ENCODE measurements at regions not wholly inside any gene's neighbourhood (a gene's known extent, or its start where the extent isn't known, plus 50 kb on each side); places are given as distances from the start of the nearest gene placed in this dataset.

DNA sequence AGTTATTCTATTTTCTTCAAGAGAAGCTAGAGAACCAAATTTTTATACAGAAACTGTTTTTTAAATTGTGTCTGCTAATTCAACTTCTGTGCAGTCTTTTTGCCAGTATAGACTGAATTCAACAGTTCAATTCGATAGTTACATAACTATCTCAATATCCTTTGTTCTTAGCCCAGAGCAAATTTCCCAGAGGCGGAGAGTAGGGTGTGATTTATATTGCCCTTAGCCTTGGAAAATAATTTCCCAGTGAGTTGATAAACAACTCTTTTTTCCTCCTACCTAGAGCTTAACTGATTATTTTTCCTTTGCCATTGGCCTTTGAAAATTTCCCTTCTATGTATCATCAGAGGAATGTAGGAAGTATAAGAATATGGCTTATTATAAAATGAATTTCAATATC lies 420.5 kb downstream of the NSUN3 start:
- no peak overlapping the region for H4K5ac ChIP-seq (ENCODE audit: insufficient read length, low read depth, low read length)
- CTCF ChIA-PET (ENCODE audit: partially characterized antibody): no interaction called here

More for the DNA sequence above, 420.5 kb downstream of the NSUN3 start:
- Histone ChIP-seq H3K4me2 (ENCODE audit: insufficient read depth in 1 of 2, low read depth in 2 of 2, low read length in 2 of 2) (no peak overlapping the region), H2AFZ (ENCODE audit: low read length) (no peak overlapping the region), H2AK5ac (ENCODE audit: low read depth, low read length) (no peak overlapping the region), H3K23ac (ENCODE audit: insufficient read length) (no peak overlapping the region), H2BK15ac (ENCODE audit: low read length) (no peak overlapping the region), H3K4me1 (replicated peaks in 1 of 4; ENCODE audit: control insufficient read depth in 3 of 4, insufficient read depth in 4 of 4, low read length in 3 of 4) (peaks cover 0 to 5% (median 0%) of the 10 kb centered on the region in 4 experiments; a peak in 1 of 7 replicates), H3K9me3 (ENCODE audit: insufficient read depth in 2 of 2, low read depth in 1 of 2, low read length in 1 of 2) (no peaks in the 10 kb centered on the region), H2BK12ac (ENCODE audit: low read depth, low read length) (no peak overlapping the region), H3K36me3 (ENCODE audit: control insufficient read depth in 2 of 4, insufficient read depth in 4 of 4, low read length in 3 of 4) (no peaks in the 10 kb centered on the region), H2BK20ac (ENCODE audit: low read length) (no peak overlapping the region), H2BK120ac (replicated peaks; ENCODE audit: low read depth, low read length) (no peak overlapping the region), H3K27ac (ENCODE audit: low read depth, low read length) (no peak overlapping the region), H3K9ac (replicated peaks in 1 of 4; ENCODE audit: extremely low read depth in 1 of 4, low read depth in 3 of 4, low read length in 3 of 4) (no peak overlapping the region), H3K79me2 (ENCODE audit: control insufficient read depth in 1 of 2, insufficient read depth in 2 of 2, low read length in 2 of 2) (no peaks in the 10 kb centered on the region), H3K79me1 (ENCODE audit: low read depth, low read length) (no peaks in the 10 kb centered on the region), H3K4me3 (ENCODE audit: extremely low read depth in 1 of 4, insufficient read depth in 2 of 4, low read depth in 3 of 4, low read length in 4 of 4) (no peak overlapping the region), H4K91ac (replicated peaks; ENCODE audit: insufficient read length, low read length) (no peak overlapping the region), H3K23me2 (ENCODE audit: low read depth, low read length) (no peaks in the 10 kb centered on the region), H2BK5ac (ENCODE audit: low read depth, low read length) (no peak overlapping the region), H4K8ac (ENCODE audit: extremely low read depth, insufficient read depth, low read length) (no peak overlapping the region), H3K27me3 (replicated peaks in 1 of 4; ENCODE audit: control insufficient read depth in 3 of 4, extremely low read depth in 1 of 4, insufficient read depth in 3 of 4, low read length in 3 of 4) (no peaks in the 10 kb centered on the region), H3K14ac (ENCODE audit: insufficient read length) (no peak overlapping the region), H3K56ac (replicated peaks; ENCODE audit: insufficient read length, low read depth, low read length) (no peak overlapping the region), H3K4ac (replicated peaks; ENCODE audit: insufficient read length, low read depth, low read length) (no peak overlapping the region), H3K18ac (ENCODE audit: extremely low read depth, low read length) (no peak overlapping the region), H4K20me1 (replicated peaks in 1 of 2; ENCODE audit: control insufficient read depth in 1 of 2, insufficient read depth in 2 of 2, low read length in 2 of 2) (no peaks in the 10 kb centered on the region)
- TF ChIP-seq POU5F1 (IDR thresholded peaks at IDR 0.05; ENCODE audit: low read depth, low read length): no peak
- TF ChIP-seq CEBPB (IDR thresholded peaks at IDR 0.05; ENCODE audit: low read depth, low read length): no peak
- no peak for TF ChIP-seq YY1 (IDR thresholded peaks at IDR 0.05; ENCODE audit: low read depth, low read length)
- TF ChIP-seq, protein P1, sequence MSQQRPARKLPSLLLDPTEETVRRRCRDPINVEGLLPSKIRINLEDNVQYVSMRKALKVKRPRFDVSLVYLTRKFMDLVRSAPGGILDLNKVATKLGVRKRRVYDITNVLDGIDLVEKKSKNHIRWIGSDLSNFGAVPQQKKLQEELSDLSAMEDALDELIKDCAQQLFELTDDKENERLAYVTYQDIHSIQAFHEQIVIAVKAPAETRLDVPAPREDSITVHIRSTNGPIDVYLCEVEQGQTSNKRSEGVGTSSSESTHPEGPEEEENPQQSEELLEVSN (IDR thresholded peaks at IDR 0.05): no peak
- TF ChIP-seq, protein P2, sequence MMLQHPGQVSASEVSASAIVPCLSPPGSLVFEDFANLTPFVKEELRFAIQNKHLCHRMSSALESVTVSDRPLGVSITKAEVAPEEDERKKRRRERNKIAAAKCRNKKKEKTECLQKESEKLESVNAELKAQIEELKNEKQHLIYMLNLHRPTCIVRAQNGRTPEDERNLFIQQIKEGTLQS (IDR thresholded peaks at IDR 0.05; ENCODE audit: insufficient read depth, low read depth, low read length): no peak
- TF ChIP-seq GABPA (IDR thresholded peaks at IDR 0.05; ENCODE audit: borderline replicate concordance, insufficient read depth, low read length): no peak
- DNase-seq (ENCODE audit: low read depth in 1 of 2, low spot score in 2 of 2): no peak
- POLR2A ChIA-PET (ENCODE audit: partially characterized antibody): no interaction called here
- WGBS, 2 experiments (ENCODE audit: extremely low coverage in 1 of 2, insufficient coverage in 1 of 2, insufficient read length in 1 of 2, insufficient replicate concordance in 2 of 2, low coverage in 1 of 2, low lambda C conversion rate in 2 of 2, missing lambda C conversion rate in 1 of 2): 98% methylated on average over 2 of the region's 2 CpGs; no CpG with 5 or more reads in 1 of the 2 experiments
- no peak for FAIRE-seq

Data from H1 (cell line).